MCF 10A (cell line): ENCODE measurements at regions not wholly inside any gene's neighbourhood (a gene's known extent, or its start where the extent isn't known, plus 50 kb on each side); places are given as distances from the start of the nearest gene placed in this dataset.
"Not testable (repeated sequence)": the region's sequence is repeated elsewhere in the genome, so short reads cannot be mapped to it uniquely, and the experiment has no call there.

Source experiments
- BruUV-seq: library from RNA; stranded (reverse); fragments of 400-500 nt; replicated peaks from 2 replicates; lab custom pipeline; 2021; lab: Mats Ljungman, UMichigan
- CTCF ChIA-PET: fragments of 300-600 bp; sonication (Branson Sonifier 250); formaldehyde crosslinking; extraction: SDS; loops from one replicate; lab custom pipeline; 2021; ENCODE audit warnings: antibody characterized with exemption, inconsistent platforms; lab: Yijun Ruan, JAX
- POLR2A ChIA-PET: fragments of 300-600, 350-650 bp; sonication (Branson Sonifier 250); formaldehyde crosslinking; extraction: SDS; loops from one replicate; lab custom pipeline; 2020; ENCODE audit warnings: antibody characterized with exemption, inconsistent platforms; lab: Yijun Ruan, JAX
- DNase-seq: peaks from one replicate; pipeline ENCODE4 v3.0.0-alpha.2; 2018; ENCODE audit not compliant: unreplicated experiment
- H3K27ac Mint-ChIP-seq: one replicate; pipeline ENCODE4 v1.8.0; 2022; ENCODE audit warnings: mild to moderate bottlenecking, low read depth, mixed read lengths; ENCODE audit not compliant: unreplicated experiment
- H3K27me3 Mint-ChIP-seq: one replicate; pipeline ENCODE4 v1.8.0; 2022; ENCODE audit warnings: mixed read lengths; ENCODE audit not compliant: insufficient read depth, unreplicated experiment
- H3K36me3 Mint-ChIP-seq: one replicate; pipeline ENCODE4 v1.8.0; 2022; ENCODE audit warnings: mild to moderate bottlenecking, moderate library complexity, mixed read lengths; ENCODE audit not compliant: insufficient read depth, unreplicated experiment
- H3K4me1 Mint-ChIP-seq: one replicate; pipeline ENCODE4 v1.8.0; 2022; ENCODE audit warnings: mixed read lengths; ENCODE audit not compliant: insufficient read depth, unreplicated experiment
- H3K4me3 Mint-ChIP-seq: one replicate; pipeline ENCODE4 v1.8.0; 2022; ENCODE audit warnings: mild to moderate bottlenecking, moderate library complexity, mixed read lengths; ENCODE audit not compliant: unreplicated experiment
- H3K9me3 Mint-ChIP-seq: one replicate; pipeline ENCODE4 v1.8.0; 2022; ENCODE audit warnings: mixed read lengths; ENCODE audit not compliant: unreplicated experiment
- CTCF ChIP-seq: fragments of 200-600 bp; IDR thresholded peaks from one replicate; pipeline ENCODE4 v1.8.0; 2022; ENCODE audit warnings: antibody characterized with exemption, mild to moderate bottlenecking; ENCODE audit not compliant: unreplicated experiment
- intact Hi-C: fragments of 100-400 bp; cut with micrococcal nuclease; formaldehyde crosslinking; loops from 2 replicates; pipeline ENCODE4 v1.14.1; 2022

- peaks cover 23% of the 10 kb centered on the region for H3K4me1 Mint-ChIP-seq
- H3K27ac Mint-ChIP-seq = no peak overlapping the region
- H3K4me3 Mint-ChIP-seq = no peak overlapping the region
- POLR2A ChIA-PET = no interaction called here
- no peak for TF ChIP-seq CTCF
- H3K36me3 Mint-ChIP-seq = no peaks in the 10 kb centered on the region
- no TSS peak for BruUV-seq
- DNase-seq = no peak
- CTCF ChIA-PET = interaction anchor here (1.4 kb wide), 1 partner anchor 100 kb away, joined by 3 read pairs; no protein-coding TSS in a partner anchor
- no peaks in the 10 kb centered on the region for H3K9me3 Mint-ChIP-seq
- no peaks in the 10 kb centered on the region for H3K27me3 Mint-ChIP-seq
- intact Hi-C loops = loop anchor here (10.0 kb wide), 1 partner anchor 277 kb away; no protein-coding TSS in a partner anchor
Measured at GRCh38 chr3:118537454-118537853, 497.2 kb downstream of the IGSF11 start.

GRCh38 chr3:118538187-118538586 is 496.5 kb downstream of the IGSF11 start:
- Mint-ChIP-seq H3K36me3 (no peaks in the 10 kb centered on the region), H3K27me3 (no peaks in the 10 kb centered on the region), H3K27ac (no peak overlapping the region), H3K9me3 (no peaks in the 10 kb centered on the region), H3K4me3 (no peak overlapping the region), H3K4me1 (peaks cover 25% of the 10 kb centered on the region)
- CTCF ChIA-PET = no interaction called here
- BruUV-seq = no TSS peak
- TF ChIP-seq CTCF = no peak
- DNase-seq = no peak
- POLR2A ChIA-PET = no interaction called here
- intact Hi-C loops = loop anchor here (10.0 kb wide), 1 partner anchor 277 kb away; no protein-coding TSS in a partner anchor

- H3K9me3 Mint-ChIP-seq, DNase-seq, H3K4me3 Mint-ChIP-seq, BruUV-seq, H3K27ac Mint-ChIP-seq, POLR2A ChIA-PET, H3K36me3 Mint-ChIP-seq, H3K27me3 Mint-ChIP-seq: not testable (repeated sequence)
- CTCF ChIA-PET = interaction anchor here (0.7 kb wide), 1 partner anchor 688 kb away, joined by 3 read pairs; no protein-coding TSS in a partner anchor
- intact Hi-C loops = loop anchor here (10.0 kb wide), 1 partner anchor 275 kb away; no protein-coding TSS in a partner anchor
- peaks cover 32% of the 10 kb centered on the region for H3K4me1 Mint-ChIP-seq
Measured at GRCh38 chr3:118539820-118540447, 494.7 kb downstream of the IGSF11 start.

- H3K36me3 Mint-ChIP-seq, DNase-seq, BruUV-seq, H3K4me3 Mint-ChIP-seq, H3K27me3 Mint-ChIP-seq, POLR2A ChIA-PET, intact Hi-C loops, H3K9me3 Mint-ChIP-seq, CTCF ChIA-PET, H3K27ac Mint-ChIP-seq: not testable (repeated sequence)
- H3K4me1 Mint-ChIP-seq = peaks cover 37% of the 10 kb centered on the region
Measured at GRCh38 chr3:118540448-118540821, 494.2 kb downstream of the IGSF11 start.

- Mint-ChIP-seq H3K36me3 (no peaks in the 10 kb centered on the region), H3K4me1 (peaks cover 37% of the 10 kb centered on the region), H3K9me3 (no peaks in the 10 kb centered on the region), H3K27me3 (no peaks in the 10 kb centered on the region), H3K27ac (no peak overlapping the region), H3K4me3 (no peak overlapping the region)
- no TSS peak for BruUV-seq
- CTCF ChIA-PET = no interaction called here
- DNase-seq = no peak
- no peak for TF ChIP-seq CTCF
- intact Hi-C loops = no loop called here
- POLR2A ChIA-PET = no interaction called here
Measured at GRCh38 chr3:118540826-118541225, 493.8 kb downstream of the IGSF11 start.
